A673 (cell line): ENCODE measurements at regions not wholly inside any gene's neighbourhood (a gene's known extent, or its start where the extent isn't known, plus 50 kb on each side); places are given as distances from the start of the nearest gene placed in this dataset.

Experiments
- CTCF ChIP-seq: fragments of 300-800, 200-600 bp; sonication (generic); conservative IDR thresholded peaks from 2 replicates; pipeline ENCODE4 v1.5.1; 2017; ENCODE audit warnings: low read depth, mild to moderate bottlenecking, antibody characterized with exemption, low read length, moderate library complexity, mixed read lengths
- EZH2 ChIP-seq: fragments of 200-600 bp; sonication (generic); IDR thresholded peaks from 2 replicates; pipeline ENCODE4 v1.6.1; 2017; ENCODE audit warnings: borderline replicate concordance, low read depth, mild to moderate bottlenecking, mixed read lengths, antibody characterized with exemption, low read length; ENCODE audit not compliant: poor library complexity, severe bottlenecking

DNA sequence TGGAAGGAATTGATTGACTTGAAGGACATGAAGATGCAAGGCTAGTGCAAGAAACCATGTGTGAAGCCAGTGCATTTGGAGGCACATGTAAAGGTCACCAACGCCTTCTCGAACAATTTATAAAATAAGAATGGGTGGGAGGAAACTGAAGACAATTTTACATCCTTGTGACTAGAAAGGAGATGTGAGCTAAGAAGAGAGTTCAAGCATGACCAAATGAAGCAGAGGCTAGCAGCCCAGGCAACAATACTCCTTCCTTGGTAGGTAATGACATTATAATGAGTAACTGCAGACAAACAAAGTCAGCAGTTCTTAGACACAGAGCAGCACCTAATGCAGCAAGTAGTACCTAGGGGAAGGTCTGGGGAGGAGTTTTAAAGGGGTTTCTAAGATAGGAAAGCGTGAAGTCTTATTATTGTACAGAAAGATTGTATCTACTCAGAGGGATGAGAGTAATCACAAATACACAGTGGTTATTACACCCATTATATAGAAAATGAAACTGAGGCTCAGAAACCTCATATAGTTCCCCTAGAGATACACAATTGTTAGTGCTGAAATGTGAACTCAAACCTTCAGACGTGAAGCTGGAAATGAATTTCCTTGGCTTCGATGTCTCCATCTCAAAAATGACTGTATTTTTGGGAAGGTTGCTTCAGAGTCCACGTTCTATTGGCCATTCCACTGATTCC is 56.1 kb downstream of the ATXN3L start:
- TF ChIP-seq EZH2 = no peak
- TF ChIP-seq CTCF = no peak
